ENCODE measurements at regions not wholly inside any gene's neighbourhood (a gene's known extent, or its start where the extent isn't known, plus 50 kb on each side); places are given as distances from the start of the nearest gene placed in this dataset.
"Not testable (repeated sequence)": the region's sequence is repeated elsewhere in the genome, so short reads cannot be mapped to it uniquely, and the experiment has no call there.

GRCh38 chr16:85279402-85279801 lies 167.1 kb upstream of the CIBAR2 start:
- DNase-seq = no peak

- DNase-seq = no peak
These were observed 167.7 kb upstream of the CIBAR2 start for GRCh38 chr16:85279825-85280545.

- DNase-seq = no peak
These were observed 168.9 kb upstream of the CIBAR2 start for GRCh38 chr16:85281181-85281580.

GRCh38 chr16:85282842-85283241 lies 170.6 kb upstream of the CIBAR2 start:
- no peak for DNase-seq

GRCh38 chr16:85283305-85284050 lies 171.2 kb upstream of the CIBAR2 start:
- no peak for DNase-seq

GRCh38 chr16:85284141-85284817 lies 172.0 kb upstream of the CIBAR2 start:
- no peak for DNase-seq

GRCh38 chr16:85285681-85286065 lies 173.4 kb upstream of the CIBAR2 start:
- DNase-seq = no peak

GRCh38 chr16:85286066-85286831 lies 174.0 kb upstream of the CIBAR2 start:
- no peak for DNase-seq

- no peak for DNase-seq
These were observed 174.9 kb upstream of the CIBAR2 start for GRCh38 chr16:85286951-85287814.

- DNase-seq = not testable (repeated sequence)
These were observed 175.5 kb upstream of the CIBAR2 start for GRCh38 chr16:85287815-85288109.

- DNase-seq = no peak
These were observed 176.1 kb upstream of the CIBAR2 start for GRCh38 chr16:85288341-85288868.

- DNase-seq = no peak
These were observed 176.8 kb upstream of the CIBAR2 start for GRCh38 chr16:85288869-85289660.

GRCh38 chr16:85289760-85290625 lies 177.7 kb upstream of the CIBAR2 start:
- DNase-seq = no peak

GRCh38 chr16:85290626-85291301 lies 178.5 kb upstream of the CIBAR2 start:
- DNase-seq = no peak

- no peak for DNase-seq
These were observed 179.3 kb upstream of the CIBAR2 start for GRCh38 chr16:85291302-85292148.

GRCh38 chr16:85293458-85293857 lies 181.2 kb upstream of the CIBAR2 start:
- no peak for DNase-seq

GRCh38 chr16:85293904-85294642 lies 181.8 kb upstream of the CIBAR2 start:
- DNase-seq = no peak
